Testis (tissue), 2 donors: ENCODE measurements at regions not wholly inside any gene's neighbourhood (a gene's known extent, or its start where the extent isn't known, plus 50 kb on each side); places are given as distances from the start of the nearest gene placed in this dataset.

Experiments used
- DNase-seq: peaks from one replicate; pipeline ENCODE4 v3.0.0-alpha.2; 2019
- H3K27ac ChIP-seq, 2 donors: fragments of 200-600 bp; sonication (generic); one replicate each; pipeline ENCODE4 v1.5.1; 2019
- H3K27me3 ChIP-seq: fragments of 200-600 bp; sonication (generic); one replicate; pipeline ENCODE4 v1.5.1; 2019
- H3K36me3 ChIP-seq: fragments of 200-600 bp; sonication (generic); one replicate; pipeline ENCODE4 v1.5.1; 2017; ENCODE audit warnings: low read depth; ENCODE audit errors: missing control alignments
- H3K4me1 ChIP-seq: fragments of 200-600 bp; sonication (generic); one replicate; pipeline ENCODE4 v1.5.1; 2019
- H3K4me3 ChIP-seq, 2 donors: fragments of 200-600 bp; sonication (generic); one replicate each; pipeline ENCODE4 v1.5.1; 2017 to 2019
- H3K9me3 ChIP-seq: fragments of 200-600 bp; sonication (generic); one replicate; pipeline ENCODE4 v1.5.1; 2017
- POLR2A ChIP-seq: fragments of 450-650 bp; IDR thresholded peaks from one replicate; pipeline ENCODE4 v1.6.1; 2017; ENCODE audit warnings: antibody characterized with exemption, mild to moderate bottlenecking, moderate library complexity
- WGBS, 2 donors: methylation state at CpG; one replicate each; pipeline ENCODE4 v1.1.5; 2018; 5-methylcytosine and 5-hydroxymethylcytosine counted together
- intact Hi-C: fragments of 100-400 bp; cut with DNase I; formaldehyde crosslinking; loops from one replicate; pipeline ENCODE4 v1.15.1; 2023; ENCODE audit warnings: low total_unique reads
- TF ChIP-seq, protein P1 (sequence below), 3 experiments: fragments of 450-650 bp in 2 of 3; fragments of 200-600 bp in 1 of 3; sonication (generic) in 1 of 3; IDR thresholded peaks; one replicate each; pipeline ENCODE4 v1.5.1; 2016 to 2019; ENCODE audit warnings: antibody characterized with exemption in 3 of 3, mild to moderate bottlenecking in 2 of 3, moderate library complexity in 1 of 3

DNA sequence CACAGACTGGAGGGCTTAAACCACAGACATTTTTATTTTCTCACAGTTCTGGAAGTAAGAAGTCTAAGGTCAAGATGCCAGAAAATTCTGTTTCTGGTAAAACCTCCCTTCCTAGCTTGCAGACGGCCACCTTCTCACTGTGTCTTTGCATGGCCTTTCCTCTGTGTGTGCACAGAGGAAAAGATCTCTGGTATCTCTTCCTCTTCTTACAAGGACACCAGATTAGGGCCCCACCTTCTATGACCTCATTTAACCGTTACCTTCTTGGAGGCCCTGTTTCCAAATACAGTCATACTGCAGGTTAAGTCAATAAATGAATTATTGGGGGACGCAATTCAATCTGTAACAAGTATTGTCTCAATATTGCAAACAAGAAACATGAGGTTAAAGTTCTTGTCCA lies 63.0 kb upstream of the PRDX6 start:
- Histone ChIP-seq H3K4me3 (no peak overlapping the region), H3K27me3 (no peaks in the 10 kb centered on the region), H3K9me3 (no peaks in the 10 kb centered on the region), H3K36me3 (no peaks in the 10 kb centered on the region), H3K4me1 (peaks cover 39% of the 10 kb centered on the region), H3K27ac (no peak overlapping the region)
- no peak for TF ChIP-seq POLR2A
- TF ChIP-seq, protein P1, sequence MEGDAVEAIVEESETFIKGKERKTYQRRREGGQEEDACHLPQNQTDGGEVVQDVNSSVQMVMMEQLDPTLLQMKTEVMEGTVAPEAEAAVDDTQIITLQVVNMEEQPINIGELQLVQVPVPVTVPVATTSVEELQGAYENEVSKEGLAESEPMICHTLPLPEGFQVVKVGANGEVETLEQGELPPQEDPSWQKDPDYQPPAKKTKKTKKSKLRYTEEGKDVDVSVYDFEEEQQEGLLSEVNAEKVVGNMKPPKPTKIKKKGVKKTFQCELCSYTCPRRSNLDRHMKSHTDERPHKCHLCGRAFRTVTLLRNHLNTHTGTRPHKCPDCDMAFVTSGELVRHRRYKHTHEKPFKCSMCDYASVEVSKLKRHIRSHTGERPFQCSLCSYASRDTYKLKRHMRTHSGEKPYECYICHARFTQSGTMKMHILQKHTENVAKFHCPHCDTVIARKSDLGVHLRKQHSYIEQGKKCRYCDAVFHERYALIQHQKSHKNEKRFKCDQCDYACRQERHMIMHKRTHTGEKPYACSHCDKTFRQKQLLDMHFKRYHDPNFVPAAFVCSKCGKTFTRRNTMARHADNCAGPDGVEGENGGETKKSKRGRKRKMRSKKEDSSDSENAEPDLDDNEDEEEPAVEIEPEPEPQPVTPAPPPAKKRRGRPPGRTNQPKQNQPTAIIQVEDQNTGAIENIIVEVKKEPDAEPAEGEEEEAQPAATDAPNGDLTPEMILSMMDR (IDR thresholded peaks at IDR 0.05) = no peak
- 60 to 63% methylated on average over 3 of the region's 3 CpGs for WGBS, 2 donors
- intact Hi-C loops = loop anchor here (10.0 kb wide), 1 partner anchor 669 kb away; no protein-coding TSS in a partner anchor
- no peak for DNase-seq

DNA sequence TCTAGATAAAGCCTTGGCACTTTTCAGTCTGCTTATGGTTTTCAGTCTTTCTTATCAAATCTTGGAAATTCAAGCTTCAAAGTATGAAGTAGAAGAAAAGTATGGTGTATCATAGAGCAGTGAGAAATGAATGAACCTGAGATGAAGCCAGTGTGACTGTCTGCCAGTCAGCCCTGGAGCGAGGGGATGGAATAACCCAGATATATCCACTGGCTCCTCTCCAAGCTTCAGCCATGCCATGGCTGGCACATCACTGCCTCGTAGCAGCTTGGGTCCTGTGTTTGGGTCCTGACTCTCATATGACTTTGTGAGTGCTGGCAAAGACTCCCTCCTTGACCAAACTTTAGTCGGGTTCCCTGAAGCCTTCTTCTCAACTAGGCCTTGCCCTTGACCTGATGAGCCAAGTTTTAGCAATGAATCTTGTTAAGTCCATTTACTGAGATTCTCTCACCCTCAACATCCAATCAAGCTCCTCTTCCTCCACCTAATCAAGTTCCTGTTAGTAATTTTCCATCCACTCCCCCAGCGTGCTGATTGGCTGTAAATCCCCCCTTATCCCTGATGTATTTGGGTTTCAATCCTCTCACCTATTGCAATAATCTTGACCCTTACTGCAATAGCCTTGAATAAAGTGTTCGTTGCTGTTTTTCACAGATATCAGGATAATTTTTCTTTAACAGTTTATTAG lies 62.5 kb upstream of the PRDX6 start:
- no peak overlapping the region for H3K27ac ChIP-seq
- H3K36me3 ChIP-seq = no peaks in the 10 kb centered on the region
- intact Hi-C loops = loop anchor here (10.0 kb wide), 1 partner anchor 670 kb away; no protein-coding TSS in a partner anchor
- peaks cover 34% of the 10 kb centered on the region for H3K4me1 ChIP-seq
- no peak for DNase-seq
- H3K27me3 ChIP-seq = no peaks in the 10 kb centered on the region
- no peak for TF ChIP-seq POLR2A
- TF ChIP-seq, protein P1 (IDR thresholded peaks at IDR 0.05) = no peak
- H3K9me3 ChIP-seq = no peaks in the 10 kb centered on the region
- no peak overlapping the region for H3K4me3 ChIP-seq
- 76 to 87% methylated on average over 5 of the region's 5 CpGs for WGBS, 2 donors

DNA sequence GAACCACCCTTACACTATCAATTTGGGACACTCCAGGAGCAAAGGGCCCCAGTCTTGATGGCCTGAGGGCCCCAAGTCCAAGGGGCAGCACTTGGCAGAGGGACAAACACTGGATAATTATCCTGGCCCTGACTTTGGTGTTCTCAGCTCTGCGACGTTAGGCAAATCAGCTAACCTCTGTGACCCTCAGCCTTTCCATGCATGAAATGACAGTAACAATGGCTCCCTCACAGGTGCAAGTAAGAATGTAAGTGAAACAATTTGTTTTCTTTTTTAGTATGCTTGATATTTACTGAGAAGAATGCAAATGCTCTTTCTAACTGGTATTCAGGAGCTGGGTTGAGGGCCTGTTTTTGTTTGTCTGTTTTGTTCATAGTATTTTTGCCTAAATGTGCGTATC lies 61.6 kb upstream of the PRDX6 start:
- intact Hi-C loops = loop anchor here (10.0 kb wide), 1 partner anchor 671 kb away; no protein-coding TSS in a partner anchor
- DNase-seq = no peak
- no peak for TF ChIP-seq POLR2A
- TF ChIP-seq, protein P1 (IDR thresholded peaks at IDR 0.05) = no peak
- H3K9me3 ChIP-seq = no peaks in the 10 kb centered on the region
- no peak overlapping the region for H3K27ac ChIP-seq
- H3K27me3 ChIP-seq = no peaks in the 10 kb centered on the region
- H3K4me1 ChIP-seq = peaks cover 30% of the 10 kb centered on the region
- no peaks in the 10 kb centered on the region for H3K36me3 ChIP-seq
- WGBS, 2 donors = 84 to 88% methylated on average over 3 of the region's 3 CpGs
- H3K4me3 ChIP-seq = no peak overlapping the region

DNA sequence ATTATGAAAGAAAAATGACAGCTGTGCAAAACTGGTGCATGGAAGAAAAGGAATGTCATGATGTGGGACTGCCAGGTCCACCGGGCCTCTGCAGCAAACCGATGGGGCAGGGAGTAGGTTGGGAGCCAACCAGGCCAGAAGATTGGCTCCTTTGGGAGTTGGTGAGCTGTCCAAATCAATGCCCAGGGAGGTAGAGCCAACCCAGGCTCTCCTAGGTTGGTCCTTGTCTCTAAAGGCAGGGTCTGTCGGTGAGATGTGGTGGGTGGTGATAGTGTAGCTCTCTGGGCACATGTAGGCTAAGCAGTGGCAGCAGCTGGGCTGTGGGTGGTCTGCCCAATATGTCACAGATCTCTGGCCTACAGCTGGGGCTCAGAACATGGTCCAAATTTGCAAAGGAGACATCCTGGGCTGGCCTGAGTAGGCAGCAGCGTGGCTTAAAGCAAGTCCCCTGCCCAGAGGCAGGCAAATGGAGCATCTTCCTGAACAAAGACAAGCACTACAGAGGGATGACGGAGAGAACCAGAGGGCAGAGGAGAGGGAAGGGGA lies 61.2 kb upstream of the PRDX6 start:
- no peaks in the 10 kb centered on the region for H3K27me3 ChIP-seq
- no peaks in the 10 kb centered on the region for H3K36me3 ChIP-seq
- intact Hi-C loops = loop anchor here (10.0 kb wide), 1 partner anchor 671 kb away; no protein-coding TSS in a partner anchor
- no peaks in the 10 kb centered on the region for H3K9me3 ChIP-seq
- DNase-seq = no peak
- H3K4me1 ChIP-seq = peaks cover 25% of the 10 kb centered on the region
- H3K4me3 ChIP-seq = no peak overlapping the region
- no peak overlapping the region for H3K27ac ChIP-seq
- 76 to 90% methylated on average over 5 of the region's 5 CpGs for WGBS, 2 donors
- TF ChIP-seq POLR2A = no peak
- TF ChIP-seq, protein P1 (IDR thresholded peaks at IDR 0.05) = no peak
